ENCODE measurements at regions not wholly inside any gene's neighbourhood (a gene's known extent, or its start where the extent isn't known, plus 50 kb on each side); places are given as distances from the start of the nearest gene placed in this dataset.

DNA sequence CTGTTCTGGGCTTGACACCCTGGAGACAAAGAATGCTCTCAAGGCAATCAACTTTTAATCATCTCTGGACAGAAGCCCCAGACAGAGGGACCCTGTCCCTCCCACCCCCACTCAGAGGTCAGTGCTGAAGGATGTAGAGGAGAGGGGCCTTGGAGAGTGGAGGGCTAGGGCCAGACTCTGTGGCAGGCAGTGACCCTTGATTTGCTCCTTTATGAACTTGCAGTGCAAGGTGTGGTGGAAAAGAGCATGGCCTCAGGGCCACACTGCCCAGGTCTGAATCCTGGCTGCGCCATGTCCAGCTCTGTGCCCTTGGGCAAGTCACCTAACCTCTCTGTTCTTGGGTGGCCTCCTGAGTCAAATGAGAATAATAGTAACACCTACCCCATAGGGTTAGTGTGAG is 134.3 kb downstream of the TMEM132E start:
- TF ChIP-seq, protein P1, sequence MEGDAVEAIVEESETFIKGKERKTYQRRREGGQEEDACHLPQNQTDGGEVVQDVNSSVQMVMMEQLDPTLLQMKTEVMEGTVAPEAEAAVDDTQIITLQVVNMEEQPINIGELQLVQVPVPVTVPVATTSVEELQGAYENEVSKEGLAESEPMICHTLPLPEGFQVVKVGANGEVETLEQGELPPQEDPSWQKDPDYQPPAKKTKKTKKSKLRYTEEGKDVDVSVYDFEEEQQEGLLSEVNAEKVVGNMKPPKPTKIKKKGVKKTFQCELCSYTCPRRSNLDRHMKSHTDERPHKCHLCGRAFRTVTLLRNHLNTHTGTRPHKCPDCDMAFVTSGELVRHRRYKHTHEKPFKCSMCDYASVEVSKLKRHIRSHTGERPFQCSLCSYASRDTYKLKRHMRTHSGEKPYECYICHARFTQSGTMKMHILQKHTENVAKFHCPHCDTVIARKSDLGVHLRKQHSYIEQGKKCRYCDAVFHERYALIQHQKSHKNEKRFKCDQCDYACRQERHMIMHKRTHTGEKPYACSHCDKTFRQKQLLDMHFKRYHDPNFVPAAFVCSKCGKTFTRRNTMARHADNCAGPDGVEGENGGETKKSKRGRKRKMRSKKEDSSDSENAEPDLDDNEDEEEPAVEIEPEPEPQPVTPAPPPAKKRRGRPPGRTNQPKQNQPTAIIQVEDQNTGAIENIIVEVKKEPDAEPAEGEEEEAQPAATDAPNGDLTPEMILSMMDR (conservative IDR thresholded peaks at IDR 0.05; ENCODE audit: low read depth, low read length), result no peak
- TF ChIP-seq EZH2 (IDR thresholded peaks at IDR 0.05; ENCODE audit: borderline replicate concordance, low read depth, low read length, poor library complexity, severe bottlenecking), result no peak
- no peaks in the 10 kb centered on the region for H3K36me3 ChIP-seq (ENCODE audit: insufficient read depth, low read length, poor library complexity, severe bottlenecking)
- POLR2A ChIA-PET (ENCODE audit: low non-redundant PET), result no interaction called here
- no peaks in the 10 kb centered on the region for H3K9me3 ChIP-seq (ENCODE audit: low read depth, low read length, poor library complexity, severe bottlenecking)
- H3K4me3 ChIP-seq (ENCODE audit: low read depth, low read length, poor library complexity, severe bottlenecking), result no peak overlapping the region
- intact Hi-C loops (cut with micrococcal nuclease; ENCODE audit: unreplicated experiment), result no loop called here
- no TSS peak for BruUV-seq (replicated peaks)
- CTCF ChIA-PET, result no interaction called here
- H3K27me3 ChIP-seq (replicated peaks; ENCODE audit: insufficient read depth, low read depth, low read length, poor library complexity), result no peaks in the 10 kb centered on the region
- DNase-seq (ENCODE audit: low spot score), result no peak
- H3K27ac ChIP-seq (ENCODE audit: low read depth, low read length, poor library complexity, severe bottlenecking), result no peak overlapping the region
- H3K4me1 ChIP-seq (ENCODE audit: insufficient read depth, low read length, poor library complexity, severe bottlenecking), result no peaks in the 10 kb centered on the region

DNA sequence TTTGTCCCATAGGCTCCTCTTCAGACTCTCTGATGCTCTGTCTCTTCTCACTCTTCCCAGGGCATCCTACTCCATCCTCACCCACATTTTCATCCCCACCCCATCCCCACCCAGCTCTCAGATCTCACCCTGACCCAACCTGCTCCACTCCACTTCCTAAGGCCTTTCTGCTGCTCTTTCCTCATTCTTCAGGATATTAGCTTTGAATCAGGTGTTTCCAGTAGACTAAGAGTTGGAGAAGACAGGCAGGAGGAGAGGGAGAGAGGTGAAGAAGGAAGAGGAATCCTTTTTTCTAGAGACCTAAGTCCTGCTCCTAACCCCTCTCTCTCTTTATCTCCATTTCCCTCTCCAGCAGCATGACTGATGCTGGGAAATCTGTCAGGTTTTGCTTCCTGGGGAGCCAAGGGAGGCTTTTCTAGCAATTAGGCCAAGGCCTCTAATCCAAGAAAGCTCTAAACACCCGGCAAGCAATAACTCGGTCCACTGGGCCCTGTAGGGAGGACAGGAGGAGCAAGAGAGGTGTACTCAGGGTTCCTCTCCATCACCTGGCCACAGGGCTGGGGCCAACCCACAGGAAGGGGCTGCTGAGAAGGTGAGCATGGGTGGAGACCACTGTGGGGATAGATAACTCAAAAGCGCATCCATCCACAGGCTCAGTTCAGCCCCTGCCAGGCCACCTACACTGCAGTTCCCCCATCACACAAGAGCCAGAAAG is 133.3 kb downstream of the TMEM132E start:
- intact Hi-C loops (cut with micrococcal nuclease; ENCODE audit: unreplicated experiment), result no loop called here
- Histone ChIP-seq H3K27me3 (replicated peaks; ENCODE audit: insufficient read depth, low read depth, low read length, poor library complexity) (no peaks in the 10 kb centered on the region), H3K4me1 (ENCODE audit: insufficient read depth, low read length, poor library complexity, severe bottlenecking) (no peaks in the 10 kb centered on the region), H3K9me3 (ENCODE audit: low read depth, low read length, poor library complexity, severe bottlenecking) (no peaks in the 10 kb centered on the region), H3K36me3 (ENCODE audit: insufficient read depth, low read length, poor library complexity, severe bottlenecking) (no peaks in the 10 kb centered on the region), H3K4me3 (ENCODE audit: low read depth, low read length, poor library complexity, severe bottlenecking) (no peak overlapping the region), H3K27ac (ENCODE audit: low read depth, low read length, poor library complexity, severe bottlenecking) (no peak overlapping the region)
- ChIA-PET POLR2A (ENCODE audit: low non-redundant PET) (no interaction called here), CTCF (no interaction called here)
- BruUV-seq (replicated peaks), result no TSS peak
- TF ChIP-seq, protein P1 (conservative IDR thresholded peaks at IDR 0.05; ENCODE audit: low read depth, low read length), result no peak
- TF ChIP-seq EZH2 (IDR thresholded peaks at IDR 0.05; ENCODE audit: borderline replicate concordance, low read depth, low read length, poor library complexity, severe bottlenecking), result no peak
- DNase-seq (ENCODE audit: low spot score), result no peak

DNA sequence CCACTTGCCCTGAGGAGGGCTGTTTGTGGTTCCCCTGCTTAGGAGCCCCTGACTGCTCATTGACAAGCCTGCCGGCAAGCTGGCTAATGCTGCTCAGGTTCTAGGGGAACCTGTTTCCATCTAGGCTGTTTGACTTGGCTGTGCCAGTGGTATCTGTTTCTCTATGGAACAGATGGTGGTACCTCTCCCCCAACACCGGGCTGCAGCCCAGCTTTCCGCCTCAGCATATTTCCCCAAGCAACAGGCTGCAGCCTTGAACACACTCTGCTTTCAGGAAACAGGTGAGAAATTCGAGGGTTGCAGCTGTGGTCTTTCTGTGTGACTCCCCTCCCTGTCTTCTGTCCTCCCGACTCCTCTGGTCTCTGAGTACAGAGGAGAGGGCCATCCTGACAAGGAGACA is 132.3 kb downstream of the TMEM132E start:
- ChIA-PET POLR2A (ENCODE audit: low non-redundant PET) (no interaction called here), CTCF (no interaction called here)
- Histone ChIP-seq H3K27me3 (replicated peaks; ENCODE audit: insufficient read depth, low read depth, low read length, poor library complexity) (no peaks in the 10 kb centered on the region), H3K4me3 (ENCODE audit: low read depth, low read length, poor library complexity, severe bottlenecking) (no peak overlapping the region), H3K36me3 (ENCODE audit: insufficient read depth, low read length, poor library complexity, severe bottlenecking) (no peaks in the 10 kb centered on the region), H3K27ac (ENCODE audit: low read depth, low read length, poor library complexity, severe bottlenecking) (no peak overlapping the region), H3K9me3 (ENCODE audit: low read depth, low read length, poor library complexity, severe bottlenecking) (no peaks in the 10 kb centered on the region), H3K4me1 (ENCODE audit: insufficient read depth, low read length, poor library complexity, severe bottlenecking) (no peaks in the 10 kb centered on the region)
- no peak for DNase-seq (ENCODE audit: low spot score)
- intact Hi-C loops (cut with micrococcal nuclease; ENCODE audit: unreplicated experiment), result no loop called here
- BruUV-seq (replicated peaks), result no TSS peak
- TF ChIP-seq, protein P1 (conservative IDR thresholded peaks at IDR 0.05; ENCODE audit: low read depth, low read length), result no peak
- no peak for TF ChIP-seq EZH2 (IDR thresholded peaks at IDR 0.05; ENCODE audit: borderline replicate concordance, low read depth, low read length, poor library complexity, severe bottlenecking)

All from A673 (cell line).